GM19035 (cell line): ENCODE measurements at regions not wholly inside any gene's neighbourhood (a gene's known extent, or its start where the extent isn't known, plus 50 kb on each side); places are given as distances from the start of the nearest gene placed in this dataset.
"Not testable (repeated sequence)": the region's sequence is repeated elsewhere in the genome, so short reads cannot be mapped to it uniquely, and the experiment has no call there.

Experiments used
- ATAC-seq: cut with Tn5 transposase; IDR thresholded peaks from one replicate; pipeline ENCODE4 v1.9.1; 2021; ENCODE audit not compliant: unreplicated experiment

GRCh38 chr5:164439799-164440198 lies 934.4 kb downstream of the MAT2B start:
- no peak for ATAC-seq

- no peak for ATAC-seq
Observed at GRCh38 chr5:164449460-164449859, 944.0 kb downstream of the MAT2B start.

GRCh38 chr5:164466033-164466432 lies 960.6 kb downstream of the MAT2B start:
- no peak for ATAC-seq

- ATAC-seq: no peak
Observed at GRCh38 chr5:164470312-164470711, 964.9 kb downstream of the MAT2B start.

- no peak for ATAC-seq
Observed at GRCh38 chr5:164472165-164472564, 966.7 kb downstream of the MAT2B start.

- ATAC-seq: no peak
Observed at GRCh38 chr5:164475339-164475977, 970.0 kb downstream of the MAT2B start.

- ATAC-seq: no peak
Observed at GRCh38 chr5:164481270-164481669, 975.9 kb downstream of the MAT2B start.

GRCh38 chr5:164482351-164482750 lies 976.9 kb downstream of the MAT2B start:
- no peak for ATAC-seq

GRCh38 chr5:164484948-164485347 lies 979.5 kb downstream of the MAT2B start:
- no peak for ATAC-seq

- ATAC-seq: no peak
Observed at GRCh38 chr5:164487939-164488338, 982.5 kb downstream of the MAT2B start.

GRCh38 chr5:164497311-164498064 lies 992.1 kb downstream of the MAT2B start:
- ATAC-seq: no peak

- no peak for ATAC-seq
Observed at GRCh38 chr5:164498438-164498837, 993.0 kb downstream of the MAT2B start.

- no peak for ATAC-seq
Observed at GRCh38 chr5:164500856-164501255, 995.4 kb downstream of the MAT2B start.

GRCh38 chr5:164501344-164501743 lies 995.9 kb downstream of the MAT2B start:
- ATAC-seq: no peak

- peak; percentile 80 for ATAC-seq
Observed at GRCh38 chr5:164504141-164504772, 998.8 kb downstream of the MAT2B start.

- no peak for ATAC-seq
Observed at GRCh38 chr5:164505791-164506190, 1000.4 kb downstream of the MAT2B start.

GRCh38 chr5:164518067-164518740 lies 1012.8 kb downstream of the MAT2B start:
- ATAC-seq: no peak

- ATAC-seq: no peak
Observed at GRCh38 chr5:164518741-164519080, 1013.3 kb downstream of the MAT2B start.

GRCh38 chr5:164532235-164532900 lies 1026.9 kb downstream of the MAT2B start:
- no peak for ATAC-seq

- ATAC-seq: not testable (repeated sequence)
Observed at GRCh38 chr5:164533426-164533825, 1028.0 kb downstream of the MAT2B start.

GRCh38 chr5:164540174-164540573 lies 1034.8 kb downstream of the MAT2B start:
- no peak for ATAC-seq
